ENCODE measurements at regions not wholly inside any gene's neighbourhood (a gene's known extent, or its start where the extent isn't known, plus 50 kb on each side); places are given as distances from the start of the nearest gene placed in this dataset.

- WGBS = 75% methylated on average over 4 of the region's 4 CpGs
- H3K9ac ChIP-seq (ENCODE audit: low read depth, low read length) = no peak overlapping the region
Observed at GRCh38 chr6:126526996-126527606, 187.2 kb downstream of the CENPW start.

GRCh38 chr6:126529637-126530362 lies 189.9 kb downstream of the CENPW start:
- WGBS = 75% methylated on average over 2 of the region's 2 CpGs
- Histone ChIP-seq H3K36me3 (ENCODE audit: insufficient read depth, low read length) (no peaks in the 10 kb centered on the region), H3K9me3 (ENCODE audit: insufficient read depth, low read depth, low read length) (no peaks in the 10 kb centered on the region), H3K27ac (ENCODE audit: low read depth, low read length) (no peak overlapping the region), H3K4me1 (ENCODE audit: insufficient read depth, low read length) (peaks cover 11% of the 10 kb centered on the region; the same call in 1 of the 2 replicates), H3K27me3 (ENCODE audit: insufficient read depth, low read length) (no peaks in the 10 kb centered on the region), H3K4me3 (ENCODE audit: low read length) (no peak overlapping the region), H3K9ac (ENCODE audit: low read depth, low read length) (no peak overlapping the region)

More at GRCh38 chr6:126526996-126527606, 187.2 kb downstream of the CENPW start:
- H3K4me1 ChIP-seq (ENCODE audit: insufficient read depth, low read length) = peaks cover 15% of the 10 kb centered on the region; the same call in 1 of the 2 replicates
- no peak overlapping the region for H3K4me3 ChIP-seq (ENCODE audit: low read length)
- H3K36me3 ChIP-seq (ENCODE audit: insufficient read depth, low read length) = no peaks in the 10 kb centered on the region
- no peaks in the 10 kb centered on the region for H3K9me3 ChIP-seq (ENCODE audit: insufficient read depth, low read depth, low read length)
- no peaks in the 10 kb centered on the region for H3K27me3 ChIP-seq (ENCODE audit: insufficient read depth, low read length)
- no peak overlapping the region for H3K27ac ChIP-seq (ENCODE audit: low read depth, low read length)

GRCh38 chr6:126530775-126531174 lies 190.9 kb downstream of the CENPW start:
- Histone ChIP-seq H3K27ac (ENCODE audit: low read depth, low read length) (no peak overlapping the region), H3K9ac (ENCODE audit: low read depth, low read length) (no peak overlapping the region), H3K27me3 (ENCODE audit: insufficient read depth, low read length) (no peaks in the 10 kb centered on the region)

GRCh38 chr6:126531286-126531685 lies 191.4 kb downstream of the CENPW start:
- Histone ChIP-seq H3K27ac (ENCODE audit: low read depth, low read length) (no peak overlapping the region), H3K27me3 (ENCODE audit: insufficient read depth, low read length) (no peaks in the 10 kb centered on the region), H3K9ac (ENCODE audit: low read depth, low read length) (no peak overlapping the region), H3K4me1 (ENCODE audit: insufficient read depth, low read length) (peaks cover 7% of the 10 kb centered on the region; the same call in 1 of the 2 replicates), H3K36me3 (ENCODE audit: insufficient read depth, low read length) (no peaks in the 10 kb centered on the region), H3K4me3 (ENCODE audit: low read length) (no peak overlapping the region), H3K9me3 (ENCODE audit: insufficient read depth, low read depth, low read length) (no peaks in the 10 kb centered on the region)

More at GRCh38 chr6:126530775-126531174, 190.9 kb downstream of the CENPW start:
- Histone ChIP-seq H3K4me3 (ENCODE audit: low read length) (no peak overlapping the region), H3K4me1 (ENCODE audit: insufficient read depth, low read length) (peaks cover 11% of the 10 kb centered on the region; the same call in 1 of the 2 replicates), H3K36me3 (ENCODE audit: insufficient read depth, low read length) (no peaks in the 10 kb centered on the region), H3K9me3 (ENCODE audit: insufficient read depth, low read depth, low read length) (no peaks in the 10 kb centered on the region)

GRCh38 chr6:126531840-126532239 lies 191.9 kb downstream of the CENPW start:
- WGBS = 93% methylated on average over 1 of the region's 1 CpG
- H3K36me3 ChIP-seq (ENCODE audit: insufficient read depth, low read length) = no peaks in the 10 kb centered on the region
- peaks cover 7% of the 10 kb centered on the region; the same call in 1 of the 2 replicates for H3K4me1 ChIP-seq (ENCODE audit: insufficient read depth, low read length)
- H3K9ac ChIP-seq (ENCODE audit: low read depth, low read length) = no peak overlapping the region
- no peaks in the 10 kb centered on the region for H3K27me3 ChIP-seq (ENCODE audit: insufficient read depth, low read length)
- no peak overlapping the region for H3K4me3 ChIP-seq (ENCODE audit: low read length)
- H3K27ac ChIP-seq (ENCODE audit: low read depth, low read length) = no peak overlapping the region
- no peaks in the 10 kb centered on the region for H3K9me3 ChIP-seq (ENCODE audit: insufficient read depth, low read depth, low read length)

- H3K4me1 ChIP-seq (ENCODE audit: insufficient read depth, low read length) = peaks cover 3% of the 10 kb centered on the region; the same call in 1 of the 2 replicates
- no peak overlapping the region for H3K4me3 ChIP-seq (ENCODE audit: low read length)
- 100% methylated on average over 2 of the region's 2 CpGs for WGBS
- H3K9me3 ChIP-seq (ENCODE audit: insufficient read depth, low read depth, low read length) = no peaks in the 10 kb centered on the region
- H3K27me3 ChIP-seq (ENCODE audit: insufficient read depth, low read length) = no peaks in the 10 kb centered on the region
- no peaks in the 10 kb centered on the region for H3K36me3 ChIP-seq (ENCODE audit: insufficient read depth, low read length)
- no peak overlapping the region for H3K27ac ChIP-seq (ENCODE audit: low read depth, low read length)
- no peak overlapping the region for H3K9ac ChIP-seq (ENCODE audit: low read depth, low read length)
Observed at GRCh38 chr6:126534401-126534800, 194.5 kb downstream of the CENPW start.

- Histone ChIP-seq H3K4me1 (ENCODE audit: insufficient read depth, low read length) (peaks cover 3% of the 10 kb centered on the region; the same call in 1 of the 2 replicates), H3K9me3 (ENCODE audit: insufficient read depth, low read depth, low read length) (no peaks in the 10 kb centered on the region), H3K36me3 (ENCODE audit: insufficient read depth, low read length) (no peaks in the 10 kb centered on the region), H3K27me3 (ENCODE audit: insufficient read depth, low read length) (no peaks in the 10 kb centered on the region), H3K27ac (ENCODE audit: low read depth, low read length) (no peak overlapping the region), H3K4me3 (ENCODE audit: low read length) (no peak overlapping the region), H3K9ac (ENCODE audit: low read depth, low read length) (no peak overlapping the region)
- WGBS = 86% methylated on average over 1 of the region's 3 CpGs
Observed at GRCh38 chr6:126535138-126535537, 195.2 kb downstream of the CENPW start.

GRCh38 chr6:126535595-126535994 lies 195.7 kb downstream of the CENPW start:
- Histone ChIP-seq H3K9me3 (ENCODE audit: insufficient read depth, low read depth, low read length) (no peaks in the 10 kb centered on the region), H3K27me3 (ENCODE audit: insufficient read depth, low read length) (no peaks in the 10 kb centered on the region), H3K4me1 (ENCODE audit: insufficient read depth, low read length) (peaks cover 3% of the 10 kb centered on the region; the same call in 1 of the 2 replicates), H3K9ac (ENCODE audit: low read depth, low read length) (no peak overlapping the region), H3K36me3 (ENCODE audit: insufficient read depth, low read length) (no peaks in the 10 kb centered on the region), H3K27ac (ENCODE audit: low read depth, low read length) (no peak overlapping the region), H3K4me3 (ENCODE audit: low read length) (no peak overlapping the region)
- WGBS = 96% methylated on average over 3 of the region's 3 CpGs

- no peaks in the 10 kb centered on the region for H3K36me3 ChIP-seq (ENCODE audit: insufficient read depth, low read length)
- no CpG with 5 or more reads among the region's 1 CpG for WGBS
- H3K27ac ChIP-seq (ENCODE audit: low read depth, low read length) = no peak overlapping the region
- no peak overlapping the region for H3K4me3 ChIP-seq (ENCODE audit: low read length)
- no peaks in the 10 kb centered on the region for H3K27me3 ChIP-seq (ENCODE audit: insufficient read depth, low read length)
- peaks cover 3% of the 10 kb centered on the region; the same call in 1 of the 2 replicates for H3K4me1 ChIP-seq (ENCODE audit: insufficient read depth, low read length)
- H3K9me3 ChIP-seq (ENCODE audit: insufficient read depth, low read depth, low read length) = no peaks in the 10 kb centered on the region
- H3K9ac ChIP-seq (ENCODE audit: low read depth, low read length) = no peak overlapping the region
Observed at GRCh38 chr6:126537061-126537816, 197.3 kb downstream of the CENPW start.

- Histone ChIP-seq H3K9me3 (ENCODE audit: insufficient read depth, low read depth, low read length) (no peaks in the 10 kb centered on the region), H3K27ac (ENCODE audit: low read depth, low read length) (no peak overlapping the region), H3K27me3 (ENCODE audit: insufficient read depth, low read length) (no peaks in the 10 kb centered on the region), H3K36me3 (ENCODE audit: insufficient read depth, low read length) (no peaks in the 10 kb centered on the region), H3K9ac (ENCODE audit: low read depth, low read length) (no peak overlapping the region), H3K4me3 (ENCODE audit: low read length) (no peak overlapping the region), H3K4me1 (ENCODE audit: insufficient read depth, low read length) (peaks cover 3% of the 10 kb centered on the region; the same call in 1 of the 2 replicates)
Observed at GRCh38 chr6:126539022-126539421, 199.1 kb downstream of the CENPW start.

- no peaks in the 10 kb centered on the region for H3K27me3 ChIP-seq (ENCODE audit: insufficient read depth, low read length)
- no peak overlapping the region for H3K9ac ChIP-seq (ENCODE audit: low read depth, low read length)
- H3K9me3 ChIP-seq (ENCODE audit: insufficient read depth, low read depth, low read length) = no peaks in the 10 kb centered on the region
- H3K36me3 ChIP-seq (ENCODE audit: insufficient read depth, low read length) = no peaks in the 10 kb centered on the region
- peaks cover 3% of the 10 kb centered on the region; the same call in 1 of the 2 replicates for H3K4me1 ChIP-seq (ENCODE audit: insufficient read depth, low read length)
- H3K4me3 ChIP-seq (ENCODE audit: low read length) = no peak overlapping the region
- H3K27ac ChIP-seq (ENCODE audit: low read depth, low read length) = no peak overlapping the region
Observed at GRCh38 chr6:126540161-126540560, 200.2 kb downstream of the CENPW start.

Data from HUES64 (cell line).